ENCODE measurements at regions not wholly inside any gene's neighbourhood (a gene's known extent, or its start where the extent isn't known, plus 50 kb on each side); places are given as distances from the start of the nearest gene placed in this dataset.

DNA sequence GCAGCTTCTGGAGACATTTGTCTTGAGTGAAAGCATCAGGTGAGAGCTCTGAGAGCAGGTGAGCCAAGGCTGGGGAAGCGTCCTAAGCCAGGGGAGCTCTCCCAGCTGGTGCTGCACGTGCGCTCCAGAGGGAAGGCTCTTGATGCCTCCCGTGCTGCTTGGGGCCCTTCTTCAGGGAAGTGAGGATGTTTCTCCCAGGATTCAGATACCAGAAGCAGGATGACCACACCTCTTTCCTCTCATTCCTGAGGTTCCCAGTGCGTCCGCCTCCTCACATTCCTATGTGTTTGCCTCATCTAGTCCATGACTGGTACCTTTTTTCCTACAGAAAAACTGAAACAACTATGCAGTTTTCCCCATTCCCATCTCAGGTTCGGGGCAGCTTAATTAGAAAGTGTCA is 231.0 kb upstream of the IRS2 start:
- TF ChIP-seq, protein P1, sequence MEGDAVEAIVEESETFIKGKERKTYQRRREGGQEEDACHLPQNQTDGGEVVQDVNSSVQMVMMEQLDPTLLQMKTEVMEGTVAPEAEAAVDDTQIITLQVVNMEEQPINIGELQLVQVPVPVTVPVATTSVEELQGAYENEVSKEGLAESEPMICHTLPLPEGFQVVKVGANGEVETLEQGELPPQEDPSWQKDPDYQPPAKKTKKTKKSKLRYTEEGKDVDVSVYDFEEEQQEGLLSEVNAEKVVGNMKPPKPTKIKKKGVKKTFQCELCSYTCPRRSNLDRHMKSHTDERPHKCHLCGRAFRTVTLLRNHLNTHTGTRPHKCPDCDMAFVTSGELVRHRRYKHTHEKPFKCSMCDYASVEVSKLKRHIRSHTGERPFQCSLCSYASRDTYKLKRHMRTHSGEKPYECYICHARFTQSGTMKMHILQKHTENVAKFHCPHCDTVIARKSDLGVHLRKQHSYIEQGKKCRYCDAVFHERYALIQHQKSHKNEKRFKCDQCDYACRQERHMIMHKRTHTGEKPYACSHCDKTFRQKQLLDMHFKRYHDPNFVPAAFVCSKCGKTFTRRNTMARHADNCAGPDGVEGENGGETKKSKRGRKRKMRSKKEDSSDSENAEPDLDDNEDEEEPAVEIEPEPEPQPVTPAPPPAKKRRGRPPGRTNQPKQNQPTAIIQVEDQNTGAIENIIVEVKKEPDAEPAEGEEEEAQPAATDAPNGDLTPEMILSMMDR (IDR thresholded peaks at IDR 0.05), result no peak
- TF ChIP-seq POLR2A (IDR thresholded peaks at IDR 0.05) (no peak), POLR2AphosphoS5 (IDR thresholded peaks at IDR 0.05) (no peak)
